ENCODE measurements at regions not wholly inside any gene's neighbourhood (a gene's known extent, or its start where the extent isn't known, plus 50 kb on each side); places are given as distances from the start of the nearest gene placed in this dataset.

- TF ChIP-seq CTCF (IDR thresholded peaks at IDR 0.05; ENCODE audit: poor library complexity) (no peak), EZH2 (IDR thresholded peaks at IDR 0.05; ENCODE audit: borderline replicate concordance) (no peak)
Observed at GRCh38 chr15:47877836-47878235, 160.5 kb downstream of the SEMA6D start.
